PC-3 (cell line): ENCODE measurements at regions not wholly inside any gene's neighbourhood (a gene's known extent, or its start where the extent isn't known, plus 50 kb on each side); places are given as distances from the start of the nearest gene placed in this dataset.

ENCODE experiments used
- ATAC-seq: fragments of 200-7000 bp; cut with Tn5 transposase; 2 replicates; pipeline ENCODE4 v1.9.1; 2020; ENCODE audit warnings: mild to moderate bottlenecking, moderate library complexity
- BruUV-seq: library from RNA; stranded (reverse); fragments of 400-500 nt; replicated peaks from 2 replicates; lab custom pipeline; 2021; lab: Mats Ljungman, UMichigan
- CTCF ChIA-PET: fragments of 300-600 bp; sonication (Branson Sonifier 250); formaldehyde crosslinking; loops from one replicate; lab custom pipeline; 2022; ENCODE audit warnings: antibody characterized with exemption; lab: Charles Lee
- POLR2A ChIA-PET: fragments of 300-600 bp; sonication (Branson Sonifier 250); formaldehyde crosslinking; loops from one replicate; lab custom pipeline; 2022; ENCODE audit warnings: antibody characterized with exemption; ENCODE audit not compliant: unreplicated experiment; lab: Charles Lee
- DNase-seq: peaks from one replicate; pipeline ENCODE4 v3.0.0-alpha.2; 2015
- H2AFZ ChIP-seq: fragments of 300-600 bp; sonication (generic); 2 replicates; pipeline ENCODE4 v1.6.0; 2016; ENCODE audit warnings: antibody characterized with exemption, low read length
- H3F3A ChIP-seq: fragments of 300-600 bp; sonication (generic); one replicate; pipeline ENCODE4 v1.6.0; 2017; ENCODE audit warnings: antibody characterized with exemption, low read length, control low read depth, mild to moderate bottlenecking; ENCODE audit not compliant: unreplicated experiment
- H3K27ac ChIP-seq: fragments of 300-600 bp; sonication (generic); 2 replicates; pipeline ENCODE4 v1.5.1; 2016; ENCODE audit warnings: mild to moderate bottlenecking, low read length
- H3K27me3 ChIP-seq: fragments of 300-600 bp; sonication (generic); 2 replicates; pipeline ENCODE4 v1.6.1; 2016; ENCODE audit warnings: low read length, mixed read lengths
- H3K36me3 ChIP-seq: fragments of 300-600 bp; sonication (generic); 2 replicates; pipeline ENCODE4 v1.6.1; 2016; ENCODE audit warnings: low read depth, mixed run types, low read length, mixed read lengths
- H3K4me1 ChIP-seq: fragments of 300-600 bp; sonication (generic); 2 replicates; pipeline ENCODE4 v1.5.1; 2016; ENCODE audit warnings: low read length; ENCODE audit not compliant: insufficient read depth
- H3K4me2 ChIP-seq: fragments of 300-600 bp; sonication (generic); 2 replicates; pipeline ENCODE4 v1.6.0; 2016; ENCODE audit warnings: low read length
- H3K4me3 ChIP-seq: fragments of 300-600 bp; sonication (generic); 2 replicates; pipeline ENCODE4 v1.5.1; 2016; ENCODE audit warnings: mild to moderate bottlenecking, low read length, mixed read lengths
- H3K79me2 ChIP-seq: fragments of 300-600 bp; sonication (generic); 2 replicates; pipeline ENCODE4 v1.6.1; 2017; ENCODE audit warnings: low read length, mixed read lengths
- H3K9ac ChIP-seq: fragments of 300-600 bp; sonication (generic); 2 replicates; pipeline ENCODE4 v1.6.0; 2016; ENCODE audit warnings: mild to moderate bottlenecking, low read length
- H3K9me2 ChIP-seq: fragments of 300-600 bp; sonication (generic); replicated peaks from 2 replicates; pipeline ENCODE4 v1.6.1; 2016; ENCODE audit warnings: mixed run types, low read length, mixed read lengths
- H3K9me3 ChIP-seq: fragments of 300-600 bp; sonication (generic); 2 replicates; pipeline ENCODE4 v1.6.1; 2016; ENCODE audit warnings: low read length, mixed read lengths
- H4K20me1 ChIP-seq: fragments of 300-600 bp; sonication (generic); 2 replicates; pipeline ENCODE4 v1.6.1; 2016; ENCODE audit warnings: low read length, mixed read lengths
- EZH2 ChIP-seq: fragments of 300-600 bp; sonication (generic); IDR thresholded peaks from one replicate; pipeline ENCODE4 v1.6.1; 2017; ENCODE audit warnings: antibody characterized with exemption, mild to moderate bottlenecking, low read length; ENCODE audit not compliant: unreplicated experiment
- EZH2phosphoT487 ChIP-seq: fragments of 300-600 bp; sonication (generic); IDR thresholded peaks from 2 replicates; pipeline ENCODE4 v1.6.1; 2018; ENCODE audit warnings: mild to moderate bottlenecking, antibody characterized with exemption, low read length, borderline replicate concordance
- intact Hi-C: fragments of 100-400 bp; cut with micrococcal nuclease; formaldehyde crosslinking; loops from 2 replicates; pipeline ENCODE4 v1.9.0; 2023
- TF ChIP-seq, protein P1 (sequence below): fragments of 300-600 bp; sonication (generic); conservative IDR thresholded peaks from 2 replicates; pipeline ENCODE4 v1.5.1; 2017; ENCODE audit warnings: antibody characterized with exemption, low read depth, mild to moderate bottlenecking, low read length

DNA sequence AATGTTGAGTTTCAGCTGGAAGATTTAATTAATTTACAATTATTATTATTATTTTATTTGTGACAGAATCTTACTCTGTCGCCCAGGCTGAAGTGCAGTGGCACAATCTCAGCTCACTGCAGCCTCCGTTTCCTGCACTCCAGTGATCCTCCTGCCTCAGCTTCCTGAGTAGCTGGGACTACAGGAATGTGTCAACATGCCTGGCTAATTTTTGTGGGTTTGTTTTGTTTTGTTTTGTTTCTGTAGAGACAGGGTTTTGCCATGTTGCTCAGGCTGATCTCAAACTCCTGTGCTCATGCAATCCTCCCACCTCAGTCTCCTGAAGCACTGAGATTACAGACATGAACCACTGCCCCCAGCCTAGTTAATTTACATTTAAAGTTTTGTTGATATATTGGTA, 93.8 kb upstream of the MEOX2 start:
- CTCF ChIA-PET, result no interaction called here
- intact Hi-C loops, result no loop called here
- Histone ChIP-seq H3K79me2 (no peaks in the 10 kb centered on the region), H3K4me2 (no peak overlapping the region), H4K20me1 (no peaks in the 10 kb centered on the region), H3K9ac (no peak overlapping the region), H3K9me2 (no peaks in the 10 kb centered on the region), H3K9me3 (no peaks in the 10 kb centered on the region), H3K36me3 (no peaks in the 10 kb centered on the region), H3K27ac (no peak overlapping the region), H3K27me3 (no peaks in the 10 kb centered on the region), H3K4me3 (no peak overlapping the region), H3K4me1 (no peaks in the 10 kb centered on the region), H2AFZ (no peak overlapping the region), H3F3A (no peaks in the 10 kb centered on the region)
- BruUV-seq, result no TSS peak
- ATAC-seq (peak; percentile 35), DNase-seq (no peak)
- POLR2A ChIA-PET, result no interaction called here
- TF ChIP-seq EZH2 (no peak), EZH2phosphoT487 (no peak)
- TF ChIP-seq, protein P1, sequence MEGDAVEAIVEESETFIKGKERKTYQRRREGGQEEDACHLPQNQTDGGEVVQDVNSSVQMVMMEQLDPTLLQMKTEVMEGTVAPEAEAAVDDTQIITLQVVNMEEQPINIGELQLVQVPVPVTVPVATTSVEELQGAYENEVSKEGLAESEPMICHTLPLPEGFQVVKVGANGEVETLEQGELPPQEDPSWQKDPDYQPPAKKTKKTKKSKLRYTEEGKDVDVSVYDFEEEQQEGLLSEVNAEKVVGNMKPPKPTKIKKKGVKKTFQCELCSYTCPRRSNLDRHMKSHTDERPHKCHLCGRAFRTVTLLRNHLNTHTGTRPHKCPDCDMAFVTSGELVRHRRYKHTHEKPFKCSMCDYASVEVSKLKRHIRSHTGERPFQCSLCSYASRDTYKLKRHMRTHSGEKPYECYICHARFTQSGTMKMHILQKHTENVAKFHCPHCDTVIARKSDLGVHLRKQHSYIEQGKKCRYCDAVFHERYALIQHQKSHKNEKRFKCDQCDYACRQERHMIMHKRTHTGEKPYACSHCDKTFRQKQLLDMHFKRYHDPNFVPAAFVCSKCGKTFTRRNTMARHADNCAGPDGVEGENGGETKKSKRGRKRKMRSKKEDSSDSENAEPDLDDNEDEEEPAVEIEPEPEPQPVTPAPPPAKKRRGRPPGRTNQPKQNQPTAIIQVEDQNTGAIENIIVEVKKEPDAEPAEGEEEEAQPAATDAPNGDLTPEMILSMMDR, result no peak

DNA sequence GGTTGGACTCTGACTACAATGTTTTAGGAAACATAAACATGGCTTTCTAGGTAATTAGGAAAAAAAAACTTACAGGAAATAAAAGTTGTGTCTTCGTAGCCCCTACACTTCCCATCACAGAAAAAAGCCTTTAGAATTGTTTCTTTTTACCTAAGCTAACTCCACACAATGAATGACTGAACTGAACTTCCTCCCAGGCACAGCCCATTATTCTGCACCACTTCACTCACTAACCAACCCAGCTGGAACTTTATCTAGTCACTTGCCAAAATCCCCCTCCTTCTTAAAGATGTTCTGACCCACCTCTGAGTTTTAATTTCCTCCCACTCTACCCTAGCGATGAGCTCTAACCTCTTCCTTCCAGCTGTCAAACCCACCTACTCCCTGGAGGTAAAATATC, 91.7 kb upstream of the MEOX2 start:
- Histone ChIP-seq H3K9me3 (no peaks in the 10 kb centered on the region), H3K4me2 (no peak overlapping the region), H3K9ac (no peak overlapping the region), H3K36me3 (no peaks in the 10 kb centered on the region), H3K4me3 (no peak overlapping the region), H3K27ac (no peak overlapping the region), H3K79me2 (no peaks in the 10 kb centered on the region), H3K4me1 (no peaks in the 10 kb centered on the region), H3F3A (no peaks in the 10 kb centered on the region), H2AFZ (no peak overlapping the region), H4K20me1 (no peaks in the 10 kb centered on the region), H3K27me3 (no peaks in the 10 kb centered on the region), H3K9me2 (no peaks in the 10 kb centered on the region)
- ChIA-PET CTCF (no interaction called here), POLR2A (no interaction called here)
- no TSS peak for BruUV-seq
- intact Hi-C loops, result no loop called here
- TF ChIP-seq, protein P1, result no peak
- no peak for TF ChIP-seq EZH2phosphoT487
- TF ChIP-seq EZH2, result no peak
- DNase-seq (no peak), ATAC-seq (no peak)

DNA sequence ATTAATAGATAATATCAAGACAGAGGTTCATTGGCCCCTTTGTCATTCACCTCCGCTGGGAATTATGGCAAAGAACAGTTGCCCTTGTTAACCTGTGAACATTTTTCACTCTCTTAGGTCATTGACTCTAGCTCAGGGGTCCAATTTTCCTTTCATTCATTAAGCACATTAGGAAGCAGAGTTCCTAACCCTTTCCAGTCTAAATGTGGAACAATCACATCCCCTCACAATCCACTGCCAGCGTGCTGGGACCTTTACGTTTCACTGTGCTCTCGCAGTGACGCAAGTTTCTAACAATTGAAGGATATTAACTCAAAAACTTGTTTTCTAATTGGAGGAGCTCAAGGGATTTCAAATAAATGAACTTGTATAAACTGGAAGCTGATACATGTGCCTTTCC, 79.3 kb upstream of the MEOX2 start:
- Histone ChIP-seq H3K9me3 (no peaks in the 10 kb centered on the region), H3K9me2 (no peaks in the 10 kb centered on the region), H3K4me2 (no peak overlapping the region), H3K36me3 (no peaks in the 10 kb centered on the region), H4K20me1 (no peaks in the 10 kb centered on the region), H2AFZ (no peak overlapping the region), H3F3A (no peaks in the 10 kb centered on the region), H3K9ac (no peak overlapping the region), H3K27ac (no peak overlapping the region), H3K27me3 (no peaks in the 10 kb centered on the region), H3K4me3 (no peak overlapping the region), H3K79me2 (no peaks in the 10 kb centered on the region), H3K4me1 (no peaks in the 10 kb centered on the region)
- intact Hi-C loops, result no loop called here
- POLR2A ChIA-PET, result no interaction called here
- BruUV-seq, result no TSS peak
- TF ChIP-seq, protein P1, result no peak
- TF ChIP-seq EZH2 (no peak), EZH2phosphoT487 (no peak)
- ATAC-seq (no peak), DNase-seq (no peak)
- CTCF ChIA-PET, result no interaction called here
